IMR-90 (cell line): ENCODE measurements at regions not wholly inside any gene's neighbourhood (a gene's known extent, or its start where the extent isn't known, plus 50 kb on each side); places are given as distances from the start of the nearest gene placed in this dataset.

Source experiments
- ATAC-seq: fragments of 200-7000 bp; cut with Tn5 transposase; 2 replicates; pipeline ENCODE4 v1.9.1; 2020; ENCODE audit warnings: low read depth, mild to moderate bottlenecking, moderate library complexity
- BruUV-seq: library from RNA; stranded (reverse); fragments of 400-500 nt; replicated peaks from 2 replicates; lab custom pipeline; 2021; lab: Mats Ljungman, UMichigan
- CTCF ChIA-PET: fragments of 300-600 bp; formaldehyde crosslinking; extraction: SDS; loops from one replicate; lab custom pipeline; 2021; ENCODE audit warnings: antibody characterized with exemption; lab: Yijun Ruan, JAX
- POLR2A ChIA-PET: fragments of 300-600 bp; sonication (Branson Sonifier 250); formaldehyde crosslinking; loops from one replicate; lab custom pipeline; 2022; ENCODE audit warnings: antibody characterized with exemption; ENCODE audit not compliant: unreplicated experiment; lab: Charles Lee
- DNase-seq: peaks from one replicate; pipeline ENCODE4 v3.0.0; 2013
- H2AFZ ChIP-seq: replicated peaks from 2 replicates; pipeline ENCODE3; 2013; ENCODE audit warnings: low read length, mild to moderate bottlenecking; ENCODE audit not compliant: poor library complexity
- H2AK5ac ChIP-seq: 2 replicates; pipeline ENCODE4 v1.6.1; 2013; ENCODE audit warnings: low read depth, low read length, inconsistent platforms
- H2AK9ac ChIP-seq: replicated peaks from 2 replicates; pipeline ENCODE3; 2013; ENCODE audit warnings: mild to moderate bottlenecking, low read depth, low read length, moderate library complexity; ENCODE audit not compliant: poor library complexity
- H2BK120ac ChIP-seq: 2 replicates; pipeline ENCODE4 v1.6.1; 2013; ENCODE audit warnings: low read depth, low read length, inconsistent platforms
- H2BK15ac ChIP-seq: 3 replicates; pipeline ENCODE4 v1.6.1; 2013; ENCODE audit warnings: low read depth, low read length, inconsistent platforms
- H2BK20ac ChIP-seq: 2 replicates; pipeline ENCODE4 v1.6.1; 2013; ENCODE audit warnings: low read depth, mild to moderate bottlenecking, inconsistent platforms, low read length, moderate library complexity
- H2BK5ac ChIP-seq: 2 replicates; pipeline ENCODE4 v1.6.1; 2013; ENCODE audit warnings: mild to moderate bottlenecking, low read depth, low read length, inconsistent platforms; ENCODE audit not compliant: poor library complexity, severe bottlenecking
- H3K14ac ChIP-seq: replicated peaks from 2 replicates; pipeline ENCODE4 v1.6.1; 2013; ENCODE audit warnings: low read depth, low read length, inconsistent platforms
- H3K18ac ChIP-seq: 2 replicates; pipeline ENCODE4 v1.6.1; 2013; ENCODE audit warnings: low read depth, low read length, control low read depth
- H3K23ac ChIP-seq: 2 replicates; pipeline ENCODE4 v1.6.1; 2013; ENCODE audit warnings: low read depth, low read length, inconsistent platforms
- H3K27ac ChIP-seq: 2 replicates; pipeline ENCODE4 v1.5.1; 2013; ENCODE audit warnings: mild to moderate bottlenecking, control low read depth, low read length; ENCODE audit not compliant: insufficient read depth
- H3K27me3 ChIP-seq: 2 replicates; pipeline ENCODE4 v1.6.1; 2013; ENCODE audit warnings: low read length; ENCODE audit not compliant: control insufficient read depth, insufficient read depth
- H3K36me3 ChIP-seq: 2 replicates; pipeline ENCODE4 v1.6.1; 2013; ENCODE audit warnings: low read length, mixed read lengths; ENCODE audit not compliant: control insufficient read depth, insufficient read depth
- H3K4ac ChIP-seq: 2 replicates; pipeline ENCODE4 v1.6.1; 2013; ENCODE audit warnings: low read depth, low read length, inconsistent platforms
- H3K4me1 ChIP-seq: 2 replicates; pipeline ENCODE4 v1.6.1; 2013; ENCODE audit warnings: low read length, mixed read lengths; ENCODE audit not compliant: control insufficient read depth, insufficient read depth
- H3K4me2 ChIP-seq: 2 replicates; pipeline ENCODE4 v1.6.1; 2013; ENCODE audit warnings: low read depth, mild to moderate bottlenecking, control low read depth, low read length, moderate library complexity
- H3K4me3 ChIP-seq: 2 replicates; pipeline ENCODE4 v1.5.1; 2013; ENCODE audit warnings: low read depth, mild to moderate bottlenecking, control low read depth, low read length, moderate library complexity; ENCODE audit not compliant: insufficient read depth
- H3K56ac ChIP-seq: 2 replicates; pipeline ENCODE4 v1.6.1; 2013; ENCODE audit warnings: low read length, inconsistent platforms; ENCODE audit not compliant: insufficient read depth; ENCODE audit errors: extremely low read depth
- H3K79me1 ChIP-seq, 2 experiments: 2 replicates each; pipeline ENCODE4 v1.6.1; 2013; ENCODE audit warnings: low read length in 2 of 2, inconsistent platforms in 1 of 2, low read depth in 1 of 2
- H3K9ac ChIP-seq: 2 replicates; pipeline ENCODE4 v1.6.1; 2013; ENCODE audit warnings: low read depth, low read length, control low read depth
- H3K9me1 ChIP-seq: 2 replicates; pipeline ENCODE4 v1.6.1; 2013; ENCODE audit warnings: low read length, inconsistent platforms; ENCODE audit not compliant: insufficient read depth
- H3K9me3 ChIP-seq: 2 replicates; pipeline ENCODE4 v1.6.1; 2013; ENCODE audit warnings: low read length; ENCODE audit not compliant: control insufficient read depth, insufficient read depth
- H4K20me1 ChIP-seq: 2 replicates; pipeline ENCODE4 v1.6.1; 2013; ENCODE audit warnings: low read length, inconsistent platforms; ENCODE audit not compliant: insufficient read depth
- H4K5ac ChIP-seq: 2 replicates; pipeline ENCODE4 v1.6.1; 2013; ENCODE audit warnings: mild to moderate bottlenecking, low read depth, low read length, control low read depth
- H4K8ac ChIP-seq, 2 experiments: 2 replicates each; pipeline ENCODE4 v1.6.1; 2013; ENCODE audit warnings: low read depth in 2 of 2, low read length in 2 of 2, control low read depth in 1 of 2, inconsistent platforms in 1 of 2
- H4K91ac ChIP-seq: 2 replicates; pipeline ENCODE4 v1.6.1; 2013; ENCODE audit warnings: low read depth, low read length, inconsistent platforms; ENCODE audit not compliant: insufficient read depth
- FOS ChIP-seq: fragments of 150-350 bp; IDR thresholded peaks from 2 replicates; pipeline ENCODE4 v1.6.1; 2016; ENCODE audit warnings: low read depth, low read length
- WGBS, 2 experiments: methylation state at CpG; one replicate each; pipeline versions ENCODE4 v1.1.5 to v1.1.7; 2013; ENCODE audit warnings: missing lambda C conversion rate in 2 of 2; ENCODE audit not compliant: insufficient read length in 1 of 2; ENCODE audit errors: extremely low coverage in 2 of 2; 5-methylcytosine and 5-hydroxymethylcytosine counted together
- dilution Hi-C: fragments of 300-500 bp; cut with HindIII; formaldehyde crosslinking; loops from one replicate; pipeline ENCODE4 v1.14.3; 2018; ENCODE audit warnings: low sequenced_read_pairs; ENCODE audit not compliant: unreplicated experiment
- in situ Hi-C: fragments of 300-500 bp; cut with MboI; formaldehyde crosslinking; loops from 3 replicates; pipeline ENCODE4 v1.14.3; 2019; ENCODE audit warnings: low sequenced_read_pairs, inconsistent platforms, mixed read lengths
- intact Hi-C: fragments of 100-400 bp; cut with micrococcal nuclease; formaldehyde crosslinking; loops from 2 replicates; pipeline ENCODE4 v1.10.0; 2022

DNA sequence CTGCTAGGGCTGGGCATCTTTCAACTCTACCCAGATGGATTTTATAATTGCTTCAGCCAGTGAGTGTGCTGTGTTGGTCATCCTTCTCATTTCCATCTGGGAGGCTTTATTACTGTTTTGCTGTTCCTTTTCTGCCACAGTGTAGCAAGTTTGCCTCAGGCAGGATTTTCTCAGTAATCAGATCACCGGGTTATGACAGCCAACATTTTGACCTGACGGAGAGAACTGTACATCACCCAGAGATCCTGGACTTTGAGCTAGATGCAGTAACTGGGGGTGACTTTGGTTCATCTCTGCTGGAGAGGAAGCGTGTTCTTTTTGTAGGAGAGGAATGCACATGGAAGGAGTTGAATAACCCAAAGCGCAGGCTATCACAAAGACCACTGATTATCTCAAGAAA is 111.8 kb upstream of the AGR3 start:
- no peak overlapping the region for H2AFZ ChIP-seq
- ATAC-seq = no peak
- no CpG with 5 or more reads among the region's 4 CpGs for WGBS, 2 experiments

More for the DNA sequence above, 111.8 kb upstream of the AGR3 start:
- H3K4me3 ChIP-seq = no peak overlapping the region
- no peak overlapping the region for H3K14ac ChIP-seq
- BruUV-seq = no TSS peak
- POLR2A ChIA-PET = no interaction called here
- H3K18ac ChIP-seq = no peak overlapping the region
- H3K4me2 ChIP-seq = no peak overlapping the region
- H3K79me1 ChIP-seq = no peaks in the 10 kb centered on the region
- H4K5ac ChIP-seq = no peak overlapping the region
- no peak overlapping the region for H4K8ac ChIP-seq
- CTCF ChIA-PET = no interaction called here
- no peak overlapping the region for H2BK20ac ChIP-seq
- H3K9ac ChIP-seq = no peak overlapping the region
- H3K56ac ChIP-seq = no peak overlapping the region
- H3K4ac ChIP-seq = no peak overlapping the region
- H2AK5ac ChIP-seq = no peak overlapping the region
- H2BK120ac ChIP-seq = no peak overlapping the region
- no peak overlapping the region for H2BK15ac ChIP-seq
- no peaks in the 10 kb centered on the region for H3K9me1 ChIP-seq
- no peak overlapping the region for H2BK5ac ChIP-seq
- no peak overlapping the region for H3K27ac ChIP-seq
- no peak for DNase-seq
- dilution Hi-C loops = no loop called here
- in situ Hi-C loops = no loop called here
- H3K23ac ChIP-seq = no peak overlapping the region
- H3K27me3 ChIP-seq = no peaks in the 10 kb centered on the region
- no peak overlapping the region for H2AK9ac ChIP-seq
- H4K91ac ChIP-seq = no peak overlapping the region
- no peaks in the 10 kb centered on the region for H3K9me3 ChIP-seq
- H3K36me3 ChIP-seq = no peaks in the 10 kb centered on the region
- intact Hi-C loops = no loop called here
- no peaks in the 10 kb centered on the region for H4K20me1 ChIP-seq
- no peak for TF ChIP-seq FOS
- H3K4me1 ChIP-seq = no peaks in the 10 kb centered on the region; the same call in 1 of the 2 replicates
